ENCODE measurements at regions not wholly inside any gene's neighbourhood (a gene's known extent, or its start where the extent isn't known, plus 50 kb on each side); places are given as distances from the start of the nearest gene placed in this dataset.
"Not testable (repeated sequence)": the region's sequence is repeated elsewhere in the genome, so short reads cannot be mapped to it uniquely, and the experiment has no call there.

DNA sequence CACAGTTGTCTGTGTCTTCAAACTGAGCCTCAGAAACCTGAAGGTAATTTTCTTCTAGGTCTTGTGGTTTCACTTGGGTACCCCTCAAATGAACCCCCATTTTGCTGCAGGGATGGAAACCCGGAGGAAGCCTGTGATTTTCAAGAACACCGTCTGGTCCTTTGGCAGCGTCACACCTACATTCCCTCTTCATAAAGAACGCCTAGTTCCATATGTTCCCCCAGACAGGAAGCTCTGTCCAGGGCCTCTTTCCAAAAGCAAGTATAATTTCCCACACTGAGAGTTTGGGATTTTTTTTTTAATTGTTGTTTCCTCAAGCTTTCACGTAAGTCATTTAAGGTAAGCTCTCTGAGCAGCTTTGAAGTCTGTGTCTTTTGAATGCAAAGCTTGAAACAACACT lies 515.0 kb downstream of the TMEM114 start:
- no peak for DNase-seq (ENCODE audit: low read depth in 2 of 3, low spot score in 1 of 3)

DNA sequence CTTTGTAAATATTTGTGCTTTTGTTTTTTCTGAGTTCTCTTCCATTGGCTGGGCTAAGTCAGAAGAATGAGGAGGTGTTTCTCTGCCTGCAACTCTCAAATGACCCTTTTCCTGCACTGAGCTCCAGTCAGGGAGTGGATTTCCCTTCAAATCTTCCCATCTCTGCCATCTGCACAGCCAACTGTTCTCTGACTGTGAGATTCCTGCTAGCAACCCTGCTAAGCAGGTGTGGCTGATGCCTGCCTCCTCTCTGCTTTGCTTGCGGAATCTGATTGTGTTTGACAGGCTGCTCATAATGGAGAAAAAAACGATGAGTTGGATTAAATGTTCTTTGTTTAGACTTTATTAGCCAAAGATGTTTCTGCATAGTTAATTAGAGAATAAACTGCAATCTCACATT lies 519.8 kb downstream of the TMEM114 start:
- no peak for DNase-seq (ENCODE audit: low read depth in 2 of 3, low spot score in 1 of 3)

DNA sequence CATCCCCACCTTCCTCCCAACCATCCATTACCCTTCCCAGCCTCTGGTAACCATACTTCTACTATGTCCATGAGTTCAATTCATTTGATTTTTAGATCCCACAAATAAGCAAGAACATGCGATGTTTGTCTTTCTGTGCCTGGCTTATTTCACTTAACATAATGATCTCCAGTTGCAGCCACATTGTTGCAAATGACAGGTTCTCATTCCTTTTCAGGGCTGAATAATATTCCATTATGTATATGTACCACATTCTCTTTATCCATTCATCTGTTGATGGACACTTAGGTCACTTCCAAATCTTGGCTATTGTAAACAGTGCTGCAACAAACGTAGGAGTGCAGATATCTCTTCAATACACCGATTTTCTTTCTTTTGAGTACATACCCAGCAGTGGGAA lies 522.1 kb downstream of the TMEM114 start:
- not testable (repeated sequence) for DNase-seq (ENCODE audit: low read depth in 2 of 3, low spot score in 1 of 3)

- DNase-seq (ENCODE audit: low read depth in 2 of 3, low spot score in 1 of 3) = no peak
These were observed 527.2 kb downstream of the TMEM114 start for GRCh38 chr16:8063159-8063558.

DNA sequence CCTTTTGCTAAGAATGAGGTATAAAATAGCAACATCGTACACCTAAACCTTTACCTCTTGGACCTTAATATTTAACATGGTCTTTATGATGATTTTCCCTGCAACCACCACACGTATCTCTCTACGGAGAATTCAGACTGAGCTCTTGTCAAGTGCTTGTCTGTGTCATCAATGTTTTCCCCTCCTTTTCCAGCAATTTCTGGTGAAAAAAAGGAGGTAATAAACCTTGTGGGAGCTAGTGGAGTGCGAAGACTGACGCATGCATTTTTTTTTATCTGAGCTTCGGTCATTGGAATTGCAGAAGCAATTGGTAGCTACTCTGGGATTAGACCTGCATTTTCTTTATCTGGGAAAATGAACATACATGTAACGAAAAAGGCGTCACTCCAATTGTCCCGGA lies 527.6 kb downstream of the TMEM114 start:
- no peak for DNase-seq (ENCODE audit: low read depth in 2 of 3, low spot score in 1 of 3)

DNA sequence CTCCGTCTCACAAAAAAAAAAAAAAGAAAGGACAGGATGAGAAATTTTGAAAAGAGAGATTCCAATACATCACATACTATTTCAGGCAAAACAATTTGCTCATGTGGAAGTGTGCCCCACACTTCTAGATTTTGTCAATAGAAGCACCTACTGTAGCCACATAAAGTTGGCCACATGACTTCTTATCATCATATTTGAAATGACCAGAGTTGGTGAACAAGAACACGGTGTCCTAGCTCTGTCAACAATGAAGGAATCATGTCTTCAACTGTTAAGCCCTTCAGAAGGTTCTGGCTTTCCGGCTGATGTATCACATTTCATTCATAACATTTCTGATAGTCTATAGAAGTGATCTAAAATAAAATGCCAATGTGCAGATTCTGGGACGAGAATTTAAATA lies 534.5 kb downstream of the TMEM114 start:
- no peak for DNase-seq (ENCODE audit: low read depth in 2 of 3, low spot score in 1 of 3)

DNA sequence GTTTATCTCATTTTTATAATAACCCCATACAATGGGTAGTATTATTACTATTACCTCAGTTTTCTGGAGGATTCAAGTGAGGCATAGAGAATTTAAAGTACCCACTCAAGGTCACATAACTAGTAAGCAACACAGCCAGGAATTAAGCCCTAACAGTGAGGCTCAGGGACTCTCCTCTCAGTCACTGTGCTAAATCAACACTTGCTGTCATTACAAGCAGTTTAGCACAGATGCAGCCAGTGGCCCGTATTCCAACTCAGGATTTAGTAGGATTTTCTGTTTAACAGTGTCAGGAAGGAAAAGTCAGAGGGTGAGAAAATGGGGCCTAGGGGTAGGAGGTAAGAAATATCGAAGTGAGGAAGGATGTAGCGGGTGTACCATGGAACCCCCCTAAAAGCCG lies 536.9 kb downstream of the TMEM114 start:
- no peak for DNase-seq (ENCODE audit: low read depth in 2 of 3, low spot score in 1 of 3)

GRCh38 chr16:8048433-8048832 lies 541.9 kb downstream of the TMEM114 start:
- no peak for DNase-seq (ENCODE audit: low read depth in 2 of 3, low spot score in 1 of 3)

DNA sequence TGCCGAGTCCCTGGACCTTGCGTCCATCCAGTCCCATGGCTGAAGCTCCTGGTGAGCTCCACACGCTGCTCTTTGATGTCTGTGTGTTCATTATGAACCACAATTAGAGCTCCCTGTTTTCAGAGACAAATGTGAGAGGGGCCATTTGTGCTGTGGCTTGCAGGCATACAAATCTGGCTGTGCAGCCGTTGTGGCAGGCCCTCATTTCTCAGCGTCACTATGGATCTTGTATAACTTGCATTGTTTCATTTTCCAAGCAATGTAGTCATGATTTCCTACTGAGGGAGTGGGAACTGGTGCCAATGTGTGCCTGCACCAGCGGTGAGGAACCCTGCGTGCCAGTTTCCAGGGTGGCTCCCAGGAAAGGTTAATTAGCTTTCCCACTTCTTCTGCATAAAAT lies 542.6 kb downstream of the TMEM114 start:
- DNase-seq (ENCODE audit: low read depth in 2 of 3, low spot score in 1 of 3) = no peak

DNA sequence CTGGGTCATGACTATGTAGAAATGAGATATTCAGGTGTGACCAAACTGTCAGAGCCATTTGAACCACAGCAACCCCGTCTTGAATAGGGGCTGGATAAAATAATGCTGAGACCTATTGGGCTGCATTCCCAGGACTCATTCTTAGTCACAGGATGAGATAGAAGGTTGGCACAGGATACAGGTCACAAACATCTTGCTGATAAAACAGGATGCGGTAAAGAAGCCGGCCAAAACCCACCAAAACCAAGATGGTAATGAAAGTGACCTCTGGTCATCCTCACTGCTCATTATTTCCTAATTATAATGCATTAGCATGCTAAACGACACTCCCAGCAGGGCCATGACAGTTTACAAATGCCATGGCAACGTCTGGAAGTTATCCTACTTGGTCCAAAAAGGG lies 545.5 kb downstream of the TMEM114 start:
- DNase-seq (ENCODE audit: low read depth in 2 of 3, low spot score in 1 of 3) = no peak

DNA sequence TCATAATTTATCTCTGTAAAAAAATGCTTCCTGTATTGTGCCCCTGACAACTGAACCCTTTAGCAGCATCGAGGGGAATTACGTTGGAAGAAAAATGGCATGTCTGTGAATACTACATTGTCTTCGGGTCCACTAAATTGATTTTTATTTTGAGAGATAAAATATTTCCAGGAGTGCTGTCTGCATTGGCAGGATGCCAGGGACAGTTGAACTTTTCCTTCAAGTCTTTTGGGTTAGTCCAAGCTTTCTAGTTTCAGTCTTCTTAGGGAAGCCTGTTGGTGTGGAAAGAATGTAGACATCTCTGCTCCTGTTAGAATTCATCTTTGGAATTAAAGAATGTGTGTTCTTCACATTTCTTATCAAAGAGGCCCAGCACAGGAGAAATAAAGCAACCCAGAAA lies 557.9 kb downstream of the TMEM114 start:
- no peak for DNase-seq (ENCODE audit: low read depth in 2 of 3, low spot score in 1 of 3)

DNA sequence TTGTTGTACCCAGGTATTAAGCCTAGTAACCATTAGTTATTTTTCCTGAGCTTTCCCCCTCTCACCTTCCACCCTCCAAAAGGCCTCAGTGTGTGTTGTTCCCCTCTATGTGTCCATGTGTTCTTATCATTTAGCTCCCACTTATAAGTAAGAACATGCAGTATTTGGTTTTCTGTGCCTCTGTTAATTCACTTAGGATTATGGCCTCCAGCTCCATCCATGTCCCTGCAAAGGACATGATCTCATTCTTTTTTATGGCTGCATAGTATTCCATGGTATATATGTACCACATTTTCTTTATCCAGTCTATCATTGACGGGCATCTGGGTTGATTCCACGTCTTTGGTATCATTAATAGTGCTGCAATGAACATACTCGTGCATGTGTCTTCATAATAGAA lies 560.3 kb downstream of the TMEM114 start:
- DNase-seq (ENCODE audit: low read depth in 2 of 3, low spot score in 1 of 3) = not testable (repeated sequence)

DNA sequence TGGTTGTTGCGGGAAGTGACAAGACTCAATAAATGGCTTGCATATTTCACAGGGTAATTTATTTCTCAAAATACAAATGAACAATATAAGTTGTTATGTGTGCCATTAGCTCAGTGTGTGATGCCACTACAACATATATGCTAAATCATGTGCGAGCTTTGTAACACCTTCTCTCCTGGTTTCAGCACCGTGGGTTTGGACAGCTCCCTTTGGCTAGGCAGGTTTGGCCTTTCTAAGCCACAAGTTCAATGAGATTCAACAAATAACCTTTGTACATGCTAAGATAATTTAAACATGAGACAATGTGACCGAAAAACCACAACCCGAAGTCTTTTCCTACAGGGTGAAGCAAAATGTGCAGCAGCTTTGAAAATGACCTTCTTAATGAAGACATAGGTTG lies 563.9 kb downstream of the TMEM114 start:
- no peak for DNase-seq (ENCODE audit: low read depth in 2 of 3, low spot score in 1 of 3)

- DNase-seq (ENCODE audit: low read depth in 2 of 3, low spot score in 1 of 3) = no peak
These were observed 567.0 kb downstream of the TMEM114 start for GRCh38 chr16:8023326-8023725.

GRCh38 chr16:8005096-8005860 lies 585.0 kb downstream of the TMEM114 start:
- no peak for DNase-seq (ENCODE audit: low read depth in 2 of 3, low spot score in 1 of 3)

DNA sequence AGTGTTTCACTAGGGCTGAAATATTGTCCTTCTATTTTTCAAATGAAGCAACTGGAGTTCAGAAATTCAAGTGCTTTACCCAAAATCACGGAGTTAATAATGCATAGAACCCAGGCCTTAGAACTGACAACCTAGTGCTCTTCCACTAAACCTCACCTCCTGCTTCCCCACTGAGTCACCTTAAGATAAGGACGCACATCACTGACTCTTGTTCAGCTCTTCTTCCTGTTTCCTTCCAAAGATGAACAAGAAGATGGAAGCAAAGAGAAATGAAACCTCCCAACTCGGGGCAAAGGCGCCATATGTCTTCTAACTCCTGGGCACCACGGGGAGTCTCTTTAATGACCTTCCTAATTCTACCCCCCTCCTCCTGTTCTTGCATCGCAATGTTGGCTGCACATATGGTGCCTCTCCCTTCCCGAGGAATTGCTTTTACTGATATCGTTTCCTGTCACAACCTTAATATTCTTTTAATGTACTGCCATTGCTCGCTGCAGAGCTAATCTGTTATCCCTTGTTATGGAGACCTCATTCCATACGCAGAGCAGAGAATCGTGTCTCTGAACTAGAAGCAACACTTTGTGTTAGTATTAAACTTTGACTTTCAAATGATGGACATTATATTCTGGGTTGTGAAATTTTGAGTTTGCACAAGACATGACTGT lies 591.4 kb downstream of the TMEM114 start:
- no peak for DNase-seq (ENCODE audit: low read depth in 2 of 3, low spot score in 1 of 3)

GRCh38 chr16:7997966-7998365 lies 592.3 kb downstream of the TMEM114 start:
- no peak for DNase-seq (ENCODE audit: low read depth in 2 of 3, low spot score in 1 of 3)

DNA sequence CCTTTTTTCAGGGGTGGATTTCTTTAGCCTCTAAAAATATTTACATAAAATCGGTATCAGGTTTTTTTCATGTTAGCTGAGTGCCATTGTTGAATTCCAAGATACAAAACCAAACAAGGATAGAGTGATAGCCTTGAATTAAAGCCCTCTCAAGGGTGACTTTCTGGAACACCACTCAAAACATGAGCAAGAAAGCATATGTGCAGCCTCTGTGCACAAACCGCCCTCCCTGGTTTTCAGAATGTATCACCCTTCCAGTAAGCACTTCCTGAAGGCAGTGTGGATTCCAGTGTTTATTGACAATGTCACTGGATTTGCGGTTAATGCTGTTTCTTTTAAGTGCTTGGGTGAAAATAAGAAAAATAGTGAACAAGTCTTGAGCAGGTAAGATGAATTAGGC lies 597.7 kb downstream of the TMEM114 start:
- no peak for DNase-seq (ENCODE audit: low read depth in 2 of 3, low spot score in 1 of 3)

DNA sequence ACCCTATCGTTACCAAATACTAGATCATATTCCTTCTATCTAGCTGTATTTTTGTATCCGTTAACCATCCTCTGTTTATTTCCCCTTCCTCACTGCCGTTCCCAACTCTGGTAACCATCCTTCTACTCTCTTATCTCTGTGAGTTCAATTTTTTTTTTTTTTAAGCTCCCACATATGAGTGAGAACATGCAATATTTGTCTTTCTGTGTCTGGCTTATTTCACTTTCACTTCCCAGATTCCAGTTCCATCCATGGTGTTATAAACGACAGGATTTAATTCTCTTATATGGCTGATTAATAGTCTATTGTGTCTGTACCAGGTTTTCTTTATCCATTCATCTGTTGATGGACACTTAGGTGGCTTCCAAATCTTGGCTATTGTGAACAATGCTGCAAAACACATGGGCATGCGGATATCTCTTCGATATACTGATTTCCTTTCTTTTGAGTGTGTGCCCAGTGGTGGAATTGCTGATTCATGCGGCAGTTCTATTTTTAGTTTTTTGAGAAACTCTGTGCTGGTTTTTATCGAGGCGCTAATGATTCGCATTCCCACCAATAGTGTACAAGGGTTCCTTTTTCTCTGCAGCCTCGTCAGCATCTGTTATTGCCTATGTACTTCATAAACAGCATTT lies 599.6 kb downstream of the TMEM114 start:
- no peak for DNase-seq (ENCODE audit: low read depth in 2 of 3, low spot score in 1 of 3)

DNA sequence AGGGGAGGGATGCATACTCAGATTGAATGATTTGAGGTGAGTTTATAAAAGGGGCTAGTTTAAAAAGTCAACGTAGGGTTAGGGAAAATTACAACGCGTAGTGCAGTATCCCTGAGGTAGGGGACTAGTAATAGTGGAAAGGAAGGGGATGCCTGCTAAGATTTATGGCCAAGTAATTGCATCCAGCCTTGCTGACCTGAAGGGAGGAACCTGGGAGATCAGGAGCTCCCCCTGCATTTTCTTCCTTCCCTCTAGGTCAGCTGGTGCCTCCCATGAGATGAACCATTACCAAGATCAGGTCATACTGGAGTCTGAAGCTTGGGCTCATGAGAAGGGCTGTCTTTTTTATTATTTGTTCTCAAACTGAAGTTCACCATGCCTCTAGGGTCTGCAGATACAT lies 606.6 kb downstream of the TMEM114 start:
- DNase-seq (ENCODE audit: low read depth in 2 of 3, low spot score in 1 of 3) = no peak

- no peak for DNase-seq (ENCODE audit: low read depth in 2 of 3, low spot score in 1 of 3)
These were observed 610.2 kb downstream of the TMEM114 start for GRCh38 chr16:7980133-7980483.

- no peak for DNase-seq (ENCODE audit: low read depth in 2 of 3, low spot score in 1 of 3)
These were observed 610.7 kb downstream of the TMEM114 start for GRCh38 chr16:7979448-7980132.

Measured in stimulated activated CD4-positive, alpha-beta T cell treated with anti-CD3 and anti-CD28 coated beads, Interleukin-12 subunit alpha, Interleukin-12 subunit beta, amount 100 ng/mL, for 48 hours (primary cell).